DMS53 treated with DMSO at 0.1 percent for 48 hours (cell line): ENCODE measurements at regions not wholly inside any gene's neighbourhood (a gene's known extent, or its start where the extent isn't known, plus 50 kb on each side); places are given as distances from the start of the nearest gene placed in this dataset.
"Not testable (repeated sequence)": the region's sequence is repeated elsewhere in the genome, so short reads cannot be mapped to it uniquely, and the experiment has no call there.

Experiments used
- DNase-seq: peaks from one replicate; lab custom pipeline; 2025; ENCODE audit not compliant: unreplicated experiment; lab: John Stamatoyannopoulos, UW

GRCh38 chr5:12662545-12663314, 758.5 kb upstream of the CTNND2 start:
- DNase-seq: no peak

- DNase-seq: no peak
These were observed 757.5 kb upstream of the CTNND2 start for GRCh38 chr5:12661617-12662370.

GRCh38 chr5:12660279-12661107, 756.2 kb upstream of the CTNND2 start:
- DNase-seq: not testable (repeated sequence)

GRCh38 chr5:12659686-12660085, 755.4 kb upstream of the CTNND2 start:
- peak; percentile 91 for DNase-seq

- DNase-seq: peak; percentile 16
These were observed 754.7 kb upstream of the CTNND2 start for GRCh38 chr5:12658871-12659446.

- not testable (repeated sequence) for DNase-seq
These were observed 753.7 kb upstream of the CTNND2 start for GRCh38 chr5:12657914-12658474.

GRCh38 chr5:12655675-12656074, 751.4 kb upstream of the CTNND2 start:
- no peak for DNase-seq

- no peak for DNase-seq
These were observed 748.0 kb upstream of the CTNND2 start for GRCh38 chr5:12652201-12652600.

GRCh38 chr5:12648558-12648957, 744.3 kb upstream of the CTNND2 start:
- no peak for DNase-seq

- no peak for DNase-seq
These were observed 743.4 kb upstream of the CTNND2 start for GRCh38 chr5:12647613-12648012.

GRCh38 chr5:12645582-12645981, 741.3 kb upstream of the CTNND2 start:
- DNase-seq: no peak

GRCh38 chr5:12636209-12636608, 732.0 kb upstream of the CTNND2 start:
- DNase-seq: peak; percentile 68

- DNase-seq: no peak
These were observed 722.3 kb upstream of the CTNND2 start for GRCh38 chr5:12626556-12626955.

GRCh38 chr5:12625667-12626263, 721.5 kb upstream of the CTNND2 start:
- no peak for DNase-seq

- no peak for DNase-seq
These were observed 720.7 kb upstream of the CTNND2 start for GRCh38 chr5:12624776-12625560.

GRCh38 chr5:12623408-12623807, 719.2 kb upstream of the CTNND2 start:
- no peak for DNase-seq

- no peak for DNase-seq
These were observed 711.8 kb upstream of the CTNND2 start for GRCh38 chr5:12616093-12616492.

- no peak for DNase-seq
These were observed 711.0 kb upstream of the CTNND2 start for GRCh38 chr5:12615141-12615820.

GRCh38 chr5:12614608-12615007, 710.4 kb upstream of the CTNND2 start:
- DNase-seq: no peak
